HFFc6 (cell line): ENCODE measurements at regions not wholly inside any gene's neighbourhood (a gene's known extent, or its start where the extent isn't known, plus 50 kb on each side); places are given as distances from the start of the nearest gene placed in this dataset.

Experiments
- DNase-seq: peaks from one replicate; pipeline ENCODE4 v3.0.0-alpha.2; 2018
- H3K27ac Mint-ChIP-seq: 2 replicates; pipeline ENCODE4 v1.8.0; 2020; ENCODE audit warnings: mild to moderate bottlenecking, mixed read lengths
- H3K27me3 Mint-ChIP-seq: 2 replicates; pipeline ENCODE4 v1.8.0; 2021; ENCODE audit warnings: mild to moderate bottlenecking, moderate library complexity, mixed read lengths; ENCODE audit not compliant: insufficient read depth
- H3K36me3 Mint-ChIP-seq: 2 replicates; pipeline ENCODE4 v1.8.0; 2021; ENCODE audit warnings: low read depth, mixed read lengths
- H3K4me1 Mint-ChIP-seq: 2 replicates; pipeline ENCODE4 v1.8.0; 2020; ENCODE audit warnings: low read depth, mixed read lengths
- H3K4me3 Mint-ChIP-seq: 2 replicates; pipeline ENCODE4 v1.8.0; 2020; ENCODE audit warnings: mild to moderate bottlenecking, moderate library complexity, mixed read lengths
- H3K9me3 Mint-ChIP-seq: 2 replicates; pipeline ENCODE4 v1.8.0; 2020; ENCODE audit warnings: mild to moderate bottlenecking, mixed read lengths
- CTCF ChIP-seq: fragments of 200-600 bp; sonication (generic); IDR thresholded peaks from 2 replicates; pipeline ENCODE4 v1.5.0; 2021; ENCODE audit warnings: antibody characterized with exemption, mild to moderate bottlenecking

DNA sequence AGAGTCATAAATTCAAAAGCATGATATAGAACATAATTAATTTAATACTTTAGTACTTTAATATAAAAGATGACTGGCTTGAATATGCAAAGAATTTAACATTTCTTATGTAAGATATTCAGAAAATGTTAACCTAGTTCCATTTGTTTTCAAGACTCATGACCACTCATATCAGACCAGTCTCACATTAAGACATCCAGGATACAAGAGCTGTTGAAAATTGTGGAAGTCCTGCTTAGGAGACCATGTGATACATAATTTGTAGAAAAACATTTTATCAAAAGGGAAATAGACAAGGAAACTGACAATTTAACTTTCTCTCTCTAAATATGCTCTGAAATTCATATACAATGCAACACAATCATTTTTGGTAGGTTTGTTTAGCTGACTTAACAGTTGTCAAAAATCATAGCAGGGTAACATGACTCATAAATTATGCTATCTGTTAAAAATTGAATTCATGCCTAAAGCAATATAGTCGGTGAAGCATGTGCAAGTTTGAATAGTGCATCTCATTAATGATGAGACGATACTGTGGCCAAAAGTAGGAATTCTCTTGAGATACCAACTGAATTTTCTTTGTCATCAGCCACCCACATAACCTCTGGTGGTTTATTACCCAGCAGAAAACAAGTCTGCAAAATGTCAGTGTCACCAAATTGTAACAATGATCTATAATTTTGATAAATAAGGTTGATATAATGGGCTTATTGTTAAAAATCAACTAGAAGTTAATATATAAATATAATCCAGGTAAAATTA, 211.4 kb downstream of the GASK1B start:
- no peak for TF ChIP-seq CTCF
- Mint-ChIP-seq H3K9me3 (no peaks in the 10 kb centered on the region), H3K4me1 (no peaks in the 10 kb centered on the region), H3K4me3 (no peak overlapping the region), H3K36me3 (no peaks in the 10 kb centered on the region), H3K27me3 (no peaks in the 10 kb centered on the region), H3K27ac (no peak overlapping the region)
- DNase-seq = no peak

DNA sequence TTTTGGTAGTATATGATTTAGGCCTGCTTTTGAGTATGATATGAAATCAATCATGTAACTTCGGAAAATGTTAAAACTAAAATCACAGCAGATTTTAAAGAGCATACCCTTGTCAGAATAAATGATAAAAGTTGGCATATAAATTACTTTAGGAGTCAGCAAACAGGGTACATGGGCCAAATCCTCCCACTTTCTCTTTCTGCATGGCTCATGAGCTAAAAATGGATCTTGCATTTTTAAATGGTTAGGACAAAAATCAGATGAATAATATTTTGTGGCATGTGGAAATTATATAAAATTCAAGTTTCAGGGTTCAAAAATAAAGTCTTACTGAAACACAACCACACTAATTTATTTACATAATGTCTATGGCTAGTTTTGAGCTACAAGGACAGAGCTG, 214.9 kb downstream of the GASK1B start:
- DNase-seq = no peak
- Mint-ChIP-seq H3K27ac (no peak overlapping the region), H3K9me3 (no peaks in the 10 kb centered on the region), H3K4me3 (no peak overlapping the region), H3K27me3 (no peaks in the 10 kb centered on the region), H3K36me3 (no peaks in the 10 kb centered on the region), H3K4me1 (no peaks in the 10 kb centered on the region)
- no peak for TF ChIP-seq CTCF

DNA sequence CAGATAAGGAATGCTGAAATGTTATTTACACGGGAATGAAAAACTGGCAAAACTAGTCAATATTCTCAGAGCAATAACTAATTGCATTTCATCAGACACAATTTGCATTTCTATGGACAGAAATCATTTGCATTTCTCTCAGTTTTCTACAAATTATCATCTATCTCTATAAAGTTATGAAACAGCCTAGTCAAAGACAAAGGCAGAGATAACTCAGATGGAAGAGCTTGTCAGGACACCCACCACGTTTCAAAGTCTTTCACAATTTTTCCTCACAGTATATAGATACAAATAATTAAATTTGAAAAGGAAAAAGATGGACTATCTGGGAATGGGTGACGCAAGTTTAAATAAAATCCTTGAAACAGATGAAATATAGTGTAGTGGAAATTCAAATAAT, 230.8 kb downstream of the GASK1B start:
- no peak overlapping the region for H3K27ac Mint-ChIP-seq
- TF ChIP-seq CTCF = no peak
- DNase-seq = no peak
- H3K4me1 Mint-ChIP-seq = no peaks in the 10 kb centered on the region
- H3K9me3 Mint-ChIP-seq = no peaks in the 10 kb centered on the region
- no peak overlapping the region for H3K4me3 Mint-ChIP-seq
- no peaks in the 10 kb centered on the region for H3K27me3 Mint-ChIP-seq
- no peaks in the 10 kb centered on the region for H3K36me3 Mint-ChIP-seq

GRCh38 chr4:157934151-157934550, 238.7 kb downstream of the GASK1B start:
- Mint-ChIP-seq H3K27me3 (no peaks in the 10 kb centered on the region; the same call in 1 of the 2 replicates), H3K4me1 (no peaks in the 10 kb centered on the region), H3K36me3 (no peaks in the 10 kb centered on the region), H3K27ac (no peak overlapping the region), H3K4me3 (no peak overlapping the region), H3K9me3 (no peaks in the 10 kb centered on the region)
- DNase-seq = no peak
- no peak for TF ChIP-seq CTCF

DNA sequence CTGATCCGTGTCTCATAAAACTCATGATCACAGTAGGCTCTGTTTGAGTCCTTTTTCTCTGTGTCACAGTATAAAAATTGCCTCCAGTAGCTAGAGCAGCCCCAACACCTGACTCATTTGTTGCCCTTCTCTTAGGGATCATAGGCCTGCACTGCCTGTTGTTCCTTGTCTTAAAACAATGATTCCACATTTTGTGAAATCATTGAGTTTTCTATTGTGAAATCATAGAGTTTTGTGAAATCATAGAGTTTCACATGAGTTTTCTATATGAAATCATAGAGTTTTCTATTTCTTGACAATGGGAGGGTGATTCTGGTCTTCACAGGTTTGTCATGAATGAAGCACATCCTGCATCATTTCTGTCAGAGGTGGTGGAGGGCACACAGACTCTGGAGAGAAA, 239.9 kb downstream of the GASK1B start:
- H3K9me3 Mint-ChIP-seq = no peaks in the 10 kb centered on the region
- DNase-seq = no peak
- H3K4me3 Mint-ChIP-seq = no peak overlapping the region
- no peaks in the 10 kb centered on the region; the same call in 1 of the 2 replicates for H3K27me3 Mint-ChIP-seq
- H3K27ac Mint-ChIP-seq = no peak overlapping the region
- H3K4me1 Mint-ChIP-seq = no peaks in the 10 kb centered on the region
- no peaks in the 10 kb centered on the region for H3K36me3 Mint-ChIP-seq
- TF ChIP-seq CTCF = no peak
